ENCODE measurements at regions not wholly inside any gene's neighbourhood (a gene's known extent, or its start where the extent isn't known, plus 50 kb on each side); places are given as distances from the start of the nearest gene placed in this dataset.

GRCh38 chr10:28147706-28148105 is 148.8 kb upstream of the ODAD2 start:
- Histone ChIP-seq H3K27me3 (ENCODE audit: control insufficient read depth in 2 of 2, insufficient read depth in 2 of 2, low read length in 2 of 2) (no peaks in the 10 kb centered on the region), H3K4me2 (ENCODE audit: insufficient read depth, low read length) (no peak overlapping the region), H3K4me1 (ENCODE audit: control insufficient read depth, extremely low read depth, insufficient read depth, low read length) (no peaks in the 10 kb centered on the region), H2AFZ (ENCODE audit: low read depth, low read length) (no peak overlapping the region), H3K9ac (replicated peaks; ENCODE audit: extremely low read depth, insufficient read depth, low read length) (no peak overlapping the region), H3K4me3 (replicated peaks in 1 of 3; ENCODE audit: insufficient read depth in 1 of 3, low read depth in 1 of 3, low read length in 3 of 3) (no peak overlapping the region), H3K27ac (ENCODE audit: insufficient read depth, low read depth, low read length) (no peak overlapping the region), H3K79me2 (ENCODE audit: control insufficient read depth, insufficient read depth, low read length) (no peaks in the 10 kb centered on the region), H3K9me1 (replicated peaks; ENCODE audit: control insufficient read depth, extremely low read depth, insufficient read depth, low read length) (no peaks in the 10 kb centered on the region), H3K36me3 (ENCODE audit: control insufficient read depth in 2 of 2, extremely low read depth in 1 of 2, insufficient read depth in 2 of 2, low read length in 2 of 2) (no peaks in the 10 kb centered on the region), H3K9me3 (replicated peaks; ENCODE audit: control insufficient read depth, insufficient read depth, low read length) (no peaks in the 10 kb centered on the region), H4K20me1 (replicated peaks; ENCODE audit: control insufficient read depth, extremely low read depth, insufficient read depth, low read length) (no peaks in the 10 kb centered on the region)
- intact Hi-C loops (cut with micrococcal nuclease) (no loop called here), dilution Hi-C loops (cut with MboI; ENCODE audit: extremely low pct_ligation_motif_present, low sequenced_read_pairs) (no loop called here)
- FAIRE-seq (no peak), DNase-seq (ENCODE audit: low read depth, low spot score) (no peak)
- TF ChIP-seq MAX (IDR thresholded peaks at IDR 0.05; ENCODE audit: insufficient read depth, insufficient read length) (no peak), POLR2A (IDR thresholded peaks at IDR 0.05; ENCODE audit: low read depth, low read length) (no peak), JUN (IDR thresholded peaks at IDR 0.05; ENCODE audit: borderline replicate concordance, insufficient read depth, insufficient read length, low read depth) (no peak), MYC (IDR thresholded peaks at IDR 0.05; ENCODE audit: low read depth, low read length) (no peak), GATA2 (IDR thresholded peaks at IDR 0.05; ENCODE audit: insufficient read depth, insufficient read length, low read depth, low read length) (no peak), FOS (IDR thresholded peaks at IDR 0.05; ENCODE audit: borderline replicate concordance, insufficient read depth, low read length) (no peak), EZH2 (IDR thresholded peaks at IDR 0.05; ENCODE audit: borderline replicate concordance, low read depth, low read length, severe bottlenecking) (no peak), POLR2AphosphoS5 (IDR thresholded peaks at IDR 0.05; ENCODE audit: insufficient read depth, low read depth, low read length) (no peak), CTCF (IDR thresholded peaks at IDR 0.05; ENCODE audit: extremely low read depth in 1 of 2, insufficient read depth in 1 of 2, low read depth in 1 of 2, low read length in 2 of 2) (no peak)
- ChIA-PET CTCF (interaction anchor here (0.8 kb wide), 1 partner anchor 8 kb away, joined by 3 read pairs; no protein-coding TSS in a partner anchor), POLR2A (no interaction called here)
- BruUV-seq (replicated peaks) = no TSS peak

Data from endothelial cell of umbilical vein (primary cell).